HFF-Myc (cell line): ENCODE measurements at regions not wholly inside any gene's neighbourhood (a gene's known extent, or its start where the extent isn't known, plus 50 kb on each side); places are given as distances from the start of the nearest gene placed in this dataset.

Experiments
- DNase-seq: peaks from one replicate; pipeline ENCODE4 v3.0.0-alpha.2; 2011; ENCODE audit warnings: low read depth; ENCODE audit errors: extremely low read depth
- H3K4me3 ChIP-seq: replicated peaks from 2 replicates; pipeline ENCODE4 v1.5.1; 2011; ENCODE audit warnings: low read depth, mild to moderate bottlenecking, control low read depth, low read length
- CTCF ChIP-seq: IDR thresholded peaks from 2 replicates; pipeline ENCODE4 v1.5.1; 2012; ENCODE audit warnings: mild to moderate bottlenecking, low read depth, low read length, control low read depth; ENCODE audit errors: missing control alignments

- DNase-seq: no peak
- no peak overlapping the region for H3K4me3 ChIP-seq
- no peak for TF ChIP-seq CTCF
Observed at GRCh38 chr18:77833807-77834206, 584.2 kb downstream of the GALR1 start.

- TF ChIP-seq CTCF: no peak
- H3K4me3 ChIP-seq: no peak overlapping the region
- no peak for DNase-seq
Observed at GRCh38 chr18:77851802-77852201, 602.2 kb downstream of the GALR1 start.

- no peak for TF ChIP-seq CTCF
- no peak overlapping the region for H3K4me3 ChIP-seq
- DNase-seq: no peak
Observed at GRCh38 chr18:77853859-77854258, 604.2 kb downstream of the GALR1 start.

GRCh38 chr18:77857678-77858655 is 608.3 kb downstream of the GALR1 start:
- no peak overlapping the region for H3K4me3 ChIP-seq
- no peak for TF ChIP-seq CTCF
- DNase-seq: no peak

GRCh38 chr18:77859634-77860033 is 610.0 kb downstream of the GALR1 start:
- DNase-seq: no peak
- no peak overlapping the region for H3K4me3 ChIP-seq
- no peak for TF ChIP-seq CTCF

- TF ChIP-seq CTCF: no peak
- H3K4me3 ChIP-seq: no peak overlapping the region
- no peak for DNase-seq
Observed at GRCh38 chr18:77862066-77862757, 612.6 kb downstream of the GALR1 start.
